Activated T-helper 17 cell treated with anti-CD3 and anti-CD28 coated beads, Interleukin-2, amount 50 U/mL, for 72 hours (primary cell): ENCODE measurements at regions not wholly inside any gene's neighbourhood (a gene's known extent, or its start where the extent isn't known, plus 50 kb on each side); places are given as distances from the start of the nearest gene placed in this dataset.
"Not testable (repeated sequence)": the region's sequence is repeated elsewhere in the genome, so short reads cannot be mapped to it uniquely, and the experiment has no call there.

Experiments
- ATAC-seq: fragments of 150-1000 bp; cut with Tn5 transposase; replicated peaks from 2 replicates; pipeline ENCODE4 v1.10.0; 2021; ENCODE audit warnings: mild to moderate bottlenecking, moderate library complexity
- H3K27ac Mint-ChIP-seq: one replicate; pipeline ENCODE4 v1.8.0; 2022; ENCODE audit warnings: mixed read lengths
- H3K27me3 Mint-ChIP-seq: one replicate; pipeline ENCODE4 v1.8.0; 2022; ENCODE audit warnings: mixed read lengths
- H3K36me3 Mint-ChIP-seq: one replicate; pipeline ENCODE4 v1.8.0; 2022; ENCODE audit warnings: low read depth, mild to moderate bottlenecking, mixed read lengths
- H3K4me1 Mint-ChIP-seq: one replicate; pipeline ENCODE4 v1.8.0; 2022; ENCODE audit warnings: mixed read lengths
- H3K4me3 Mint-ChIP-seq: one replicate; pipeline ENCODE4 v1.8.0; 2022; ENCODE audit warnings: mild to moderate bottlenecking, mixed read lengths
- H3K9me3 Mint-ChIP-seq: one replicate; pipeline ENCODE4 v1.8.0; 2022; ENCODE audit warnings: mixed read lengths

DNA sequence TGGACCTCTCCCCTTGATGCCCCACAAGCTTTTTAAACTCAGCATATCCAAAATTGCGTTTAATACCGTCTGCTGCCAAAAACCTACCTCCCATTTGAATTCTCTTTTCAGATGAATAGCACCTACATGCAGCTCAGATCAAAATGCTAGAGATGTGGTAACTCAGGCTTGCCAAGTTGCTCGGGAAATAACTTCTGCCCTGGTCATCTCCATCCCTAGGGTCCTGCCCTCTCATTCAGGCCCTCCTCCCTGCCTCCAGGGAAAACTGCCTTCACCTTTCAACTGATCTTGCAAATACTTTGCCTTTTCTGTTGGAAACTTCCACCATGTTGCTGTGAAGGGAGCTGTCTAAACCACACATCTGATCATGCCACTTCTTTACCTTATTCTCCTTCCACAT, 114.1 kb downstream of the SPRY1 start:
- no peaks in the 10 kb centered on the region for H3K36me3 Mint-ChIP-seq
- no peak for ATAC-seq
- H3K4me1 Mint-ChIP-seq: peaks cover 3% of the 10 kb centered on the region
- H3K27me3 Mint-ChIP-seq: peaks cover 21% of the 10 kb centered on the region
- H3K27ac Mint-ChIP-seq: no peak overlapping the region
- H3K4me3 Mint-ChIP-seq: no peak overlapping the region
- no peaks in the 10 kb centered on the region for H3K9me3 Mint-ChIP-seq

DNA sequence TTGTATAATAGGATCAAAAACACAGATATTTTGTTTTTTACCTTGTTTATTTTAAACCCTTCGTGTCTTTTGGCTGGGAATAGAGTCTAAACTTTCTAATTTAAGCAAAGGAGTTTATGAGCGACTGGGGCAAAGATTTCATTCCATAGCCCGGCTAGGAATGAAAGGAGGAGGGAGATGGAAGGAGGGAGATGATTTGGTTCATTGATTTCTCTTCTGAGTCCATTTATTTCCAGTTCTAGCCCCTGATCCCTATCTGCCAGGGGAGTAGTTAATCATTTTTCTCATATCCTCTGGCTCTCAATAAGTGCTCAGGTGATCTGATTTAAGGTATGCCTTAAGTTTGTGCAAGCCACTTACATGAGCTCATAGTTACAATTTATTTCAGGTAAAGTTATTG, 120.0 kb downstream of the SPRY1 start:
- ATAC-seq: no peak
- Mint-ChIP-seq H3K27me3 (peaks cover 15% of the 10 kb centered on the region), H3K27ac (no peak overlapping the region), H3K9me3 (no peaks in the 10 kb centered on the region), H3K36me3 (no peaks in the 10 kb centered on the region), H3K4me3 (no peak overlapping the region), H3K4me1 (no peaks in the 10 kb centered on the region)

DNA sequence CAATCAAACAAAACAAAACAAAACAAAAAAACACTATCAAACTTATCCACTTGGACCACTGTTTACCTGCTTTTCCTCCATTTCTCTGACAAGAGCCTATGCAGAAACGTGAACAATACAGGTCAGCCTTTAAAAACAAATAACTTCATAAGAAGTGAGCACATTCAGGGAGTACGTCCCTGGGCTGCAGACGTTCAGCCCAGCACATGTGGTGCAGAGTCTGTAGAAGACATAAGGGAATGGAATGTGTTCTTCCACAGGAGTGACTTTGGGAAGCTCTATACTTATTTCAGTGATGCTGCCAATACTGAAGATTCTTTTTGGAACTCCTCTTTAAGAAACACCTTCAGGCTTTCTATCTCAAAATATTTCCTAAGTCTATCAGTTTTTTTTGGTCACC, 120.6 kb downstream of the SPRY1 start:
- H3K4me3 Mint-ChIP-seq: no peak overlapping the region

DNA sequence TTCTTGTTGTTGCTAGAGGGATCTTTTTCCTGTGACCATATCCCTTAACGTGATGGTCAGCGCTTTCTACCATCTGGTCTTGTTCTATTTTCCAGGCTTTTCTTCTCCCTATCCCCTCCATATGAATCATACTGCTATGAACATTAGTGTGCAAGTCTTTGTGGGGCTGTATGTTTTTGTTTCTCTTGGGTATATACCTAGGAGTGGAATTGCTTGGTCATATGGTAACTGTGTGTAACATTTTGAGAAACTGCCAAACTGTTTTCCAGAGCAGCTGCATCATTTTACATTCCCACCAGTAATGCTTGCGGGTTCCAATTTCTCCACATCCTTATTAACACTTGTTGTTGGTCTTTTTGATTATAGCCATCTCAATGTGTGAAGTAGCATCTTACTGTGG, 121.4 kb downstream of the SPRY1 start:
- ATAC-seq: no peak
- Mint-ChIP-seq H3K27me3 (peaks cover 15% of the 10 kb centered on the region), H3K4me3 (no peak overlapping the region), H3K9me3 (no peaks in the 10 kb centered on the region), H3K36me3 (no peaks in the 10 kb centered on the region), H3K4me1 (no peaks in the 10 kb centered on the region), H3K27ac (no peak overlapping the region)

More for the DNA sequence above, 120.6 kb downstream of the SPRY1 start:
- ATAC-seq: no peak
- Mint-ChIP-seq H3K27ac (no peak overlapping the region), H3K4me1 (no peaks in the 10 kb centered on the region), H3K36me3 (no peaks in the 10 kb centered on the region), H3K9me3 (no peaks in the 10 kb centered on the region), H3K27me3 (peaks cover 15% of the 10 kb centered on the region)

DNA sequence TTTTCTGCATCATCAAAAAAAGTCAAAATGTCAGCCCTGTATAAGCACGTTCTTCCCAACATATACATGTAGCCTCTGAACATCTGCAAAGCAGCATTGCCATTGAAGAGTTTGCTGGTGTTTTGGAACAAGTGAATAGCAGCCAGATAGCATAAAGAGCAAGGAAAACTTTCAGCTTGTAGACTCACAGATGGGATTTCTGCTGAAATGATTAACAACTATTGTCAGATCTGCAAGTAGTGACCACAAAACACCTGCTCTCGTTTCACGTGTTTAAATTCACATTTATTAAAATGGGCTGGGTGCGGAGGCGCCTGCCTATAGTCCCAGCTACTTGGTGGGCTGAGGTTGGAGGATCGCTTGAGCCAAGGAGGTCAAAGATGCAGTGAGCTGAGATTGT, 123.7 kb downstream of the SPRY1 start:
- peaks cover 4% of the 10 kb centered on the region for H3K27me3 Mint-ChIP-seq
- no peaks in the 10 kb centered on the region for H3K36me3 Mint-ChIP-seq
- no peaks in the 10 kb centered on the region for H3K4me1 Mint-ChIP-seq
- no peak overlapping the region for H3K27ac Mint-ChIP-seq
- no peak for ATAC-seq
- H3K4me3 Mint-ChIP-seq: no peak overlapping the region
- H3K9me3 Mint-ChIP-seq: no peaks in the 10 kb centered on the region

DNA sequence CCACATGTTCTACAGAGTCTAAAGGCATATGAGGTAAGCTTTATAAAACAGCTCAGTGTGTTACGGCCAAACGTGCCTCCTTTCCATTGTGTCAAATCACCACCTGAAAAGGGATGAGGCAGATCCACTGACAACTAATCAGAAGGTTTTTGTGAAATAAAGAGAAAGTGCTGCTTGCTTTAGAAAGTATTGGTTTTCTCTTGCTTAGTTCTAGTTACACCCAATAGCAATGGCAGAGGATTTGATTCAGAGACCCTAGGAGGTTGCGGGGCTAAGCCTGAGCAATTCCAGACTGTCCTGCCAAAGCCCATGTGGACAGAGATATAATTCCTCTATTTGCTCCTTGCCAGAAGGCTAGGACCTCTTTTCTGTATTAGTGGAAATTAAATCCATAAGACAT, 125.5 kb downstream of the SPRY1 start:
- H3K4me3 Mint-ChIP-seq: no peak overlapping the region
- H3K9me3 Mint-ChIP-seq: no peaks in the 10 kb centered on the region
- peaks cover 4% of the 10 kb centered on the region for H3K27me3 Mint-ChIP-seq
- no peaks in the 10 kb centered on the region for H3K4me1 Mint-ChIP-seq
- H3K36me3 Mint-ChIP-seq: no peaks in the 10 kb centered on the region
- no peak overlapping the region for H3K27ac Mint-ChIP-seq
- ATAC-seq: no peak

DNA sequence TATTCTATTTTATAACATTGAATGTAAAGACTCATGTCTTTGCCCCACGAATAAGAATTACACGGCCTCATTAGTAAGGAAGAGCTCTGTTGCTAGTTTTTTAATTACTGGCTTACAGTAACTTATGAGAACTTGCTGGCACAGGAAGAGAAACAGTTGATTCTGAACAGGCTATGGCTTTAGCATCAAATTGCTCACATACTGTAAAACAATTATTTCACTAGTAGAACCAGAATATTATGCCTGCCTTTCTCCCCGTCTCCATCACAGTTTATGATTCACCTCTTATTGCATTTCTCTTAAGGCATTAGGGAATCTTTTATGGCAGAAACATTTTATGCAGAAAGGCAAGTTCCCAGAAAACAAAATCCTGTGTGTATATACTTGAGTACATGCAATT, 126.1 kb downstream of the SPRY1 start:
- no peak for ATAC-seq
- no peak overlapping the region for H3K27ac Mint-ChIP-seq
- no peak overlapping the region for H3K4me3 Mint-ChIP-seq
- H3K27me3 Mint-ChIP-seq: peaks cover 4% of the 10 kb centered on the region
- H3K36me3 Mint-ChIP-seq: no peaks in the 10 kb centered on the region
- H3K4me1 Mint-ChIP-seq: no peaks in the 10 kb centered on the region
- H3K9me3 Mint-ChIP-seq: no peaks in the 10 kb centered on the region

DNA sequence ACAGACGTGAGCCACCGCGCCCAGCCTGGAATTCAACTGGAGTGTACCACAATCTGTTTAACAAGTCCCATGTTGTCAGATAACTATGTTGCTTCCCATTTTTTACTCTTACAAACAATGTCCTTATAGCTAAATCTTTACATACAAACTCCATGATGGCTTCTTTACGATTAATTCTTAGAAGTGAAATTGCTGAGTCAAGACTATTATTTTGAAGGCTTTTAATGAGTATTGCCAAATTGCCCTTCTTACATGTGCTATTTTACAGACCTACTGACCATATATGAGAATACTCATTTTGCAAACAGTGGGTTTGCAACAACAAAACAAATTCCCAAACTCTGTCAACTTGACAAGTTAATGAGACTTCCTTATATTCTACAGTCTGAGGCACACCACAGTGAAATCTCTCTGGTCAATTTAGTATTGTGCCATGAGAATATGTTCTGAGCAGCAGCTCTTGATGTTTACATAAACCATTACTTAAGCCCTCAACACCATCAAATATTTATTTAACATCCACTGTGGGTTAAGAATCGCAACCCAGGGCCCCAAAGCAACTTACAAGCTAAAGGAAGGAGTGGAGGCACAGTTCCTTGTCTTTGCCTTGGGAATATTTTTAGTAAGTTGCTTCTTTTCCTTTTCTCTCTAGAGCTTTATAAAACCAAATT, 128.5 kb downstream of the SPRY1 start:
- Mint-ChIP-seq H3K4me3 (no peak overlapping the region), H3K27me3 (peaks cover 3% of the 10 kb centered on the region), H3K36me3 (no peaks in the 10 kb centered on the region), H3K27ac (no peak overlapping the region), H3K9me3 (no peaks in the 10 kb centered on the region), H3K4me1 (no peaks in the 10 kb centered on the region)
- ATAC-seq: no peak

DNA sequence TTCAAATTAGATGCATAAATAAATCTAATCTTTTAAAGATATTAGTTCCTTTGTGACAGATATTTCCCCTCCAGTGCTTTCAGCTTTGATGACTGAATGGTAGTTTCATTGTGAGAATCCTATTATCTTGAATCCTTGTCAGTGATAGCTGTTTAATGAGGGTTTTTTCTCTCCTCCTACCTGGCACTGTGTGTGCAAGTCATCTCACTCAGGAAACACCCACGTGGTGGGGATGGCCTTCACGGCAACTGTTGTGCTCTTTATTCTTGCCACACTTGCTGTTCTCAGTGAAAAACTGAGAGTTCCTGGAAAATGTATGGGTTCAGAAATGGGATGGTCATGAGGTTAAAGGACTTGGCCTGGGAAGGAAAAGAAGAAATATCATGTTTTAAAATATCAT, 129.9 kb downstream of the SPRY1 start:
- no peaks in the 10 kb centered on the region for H3K4me1 Mint-ChIP-seq
- no peaks in the 10 kb centered on the region for H3K27me3 Mint-ChIP-seq
- no peaks in the 10 kb centered on the region for H3K36me3 Mint-ChIP-seq
- peak; percentile 70 for ATAC-seq
- H3K4me3 Mint-ChIP-seq: no peak overlapping the region
- no peaks in the 10 kb centered on the region for H3K9me3 Mint-ChIP-seq
- H3K27ac Mint-ChIP-seq: no peak overlapping the region

DNA sequence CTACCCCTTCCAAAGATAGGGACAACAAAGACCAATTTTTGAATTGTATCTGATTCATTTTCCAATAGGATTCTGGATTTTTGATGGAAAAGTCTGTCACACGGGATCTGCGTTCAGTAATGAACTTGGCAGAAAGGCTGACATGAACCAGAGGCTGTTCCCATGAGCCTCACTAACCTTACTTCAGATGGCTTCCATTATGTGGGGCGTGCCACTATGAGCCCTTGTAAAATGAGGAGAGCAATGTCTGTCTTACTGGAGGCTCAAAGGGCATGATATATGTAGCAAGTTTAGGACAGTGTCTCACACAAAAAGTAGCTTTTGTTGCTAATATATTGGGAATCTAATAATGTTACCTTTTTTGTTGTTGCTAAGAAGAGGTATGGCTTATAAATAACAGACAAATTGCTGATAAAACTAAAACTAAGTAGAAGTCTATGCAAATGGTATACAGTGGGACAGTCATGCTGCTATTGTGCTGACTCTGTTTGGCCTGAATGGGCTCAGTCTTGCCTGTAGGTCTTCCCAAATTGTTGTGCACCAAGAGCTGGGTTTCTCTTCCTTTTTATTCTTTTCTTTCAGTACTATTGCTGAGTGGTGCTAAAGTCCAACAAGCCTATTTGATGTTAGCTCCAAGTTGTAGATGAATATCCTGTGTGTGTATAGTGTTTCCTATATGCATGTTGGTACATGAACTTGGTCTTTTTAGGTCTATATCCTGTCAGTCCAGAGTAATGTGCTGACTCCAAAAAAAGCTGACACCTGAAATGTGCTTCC, 132.1 kb downstream of the SPRY1 start:
- Mint-ChIP-seq H3K4me3 (no peak overlapping the region), H3K9me3 (no peaks in the 10 kb centered on the region), H3K27ac (no peak overlapping the region), H3K4me1 (no peaks in the 10 kb centered on the region), H3K36me3 (no peaks in the 10 kb centered on the region), H3K27me3 (no peaks in the 10 kb centered on the region)
- ATAC-seq: no peak

DNA sequence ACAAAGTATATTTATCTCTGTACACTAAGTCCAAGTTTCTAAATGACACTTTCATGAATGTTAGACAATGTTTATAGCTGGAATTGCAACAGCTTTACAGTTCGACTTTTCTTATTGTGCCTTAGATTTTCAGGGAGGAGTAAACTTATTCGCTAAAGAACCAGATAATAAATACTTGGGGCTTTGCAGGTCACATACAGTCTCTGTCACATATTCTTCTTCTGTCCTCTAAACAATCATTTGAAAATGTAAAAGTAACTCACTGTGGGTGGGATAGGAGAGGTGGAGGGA, 132.6 kb downstream of the SPRY1 start:
- no peaks in the 10 kb centered on the region for H3K36me3 Mint-ChIP-seq
- H3K9me3 Mint-ChIP-seq: no peaks in the 10 kb centered on the region
- no peak for ATAC-seq
- no peaks in the 10 kb centered on the region for H3K27me3 Mint-ChIP-seq
- H3K4me3 Mint-ChIP-seq: no peak overlapping the region
- no peaks in the 10 kb centered on the region for H3K4me1 Mint-ChIP-seq
- no peak overlapping the region for H3K27ac Mint-ChIP-seq

DNA sequence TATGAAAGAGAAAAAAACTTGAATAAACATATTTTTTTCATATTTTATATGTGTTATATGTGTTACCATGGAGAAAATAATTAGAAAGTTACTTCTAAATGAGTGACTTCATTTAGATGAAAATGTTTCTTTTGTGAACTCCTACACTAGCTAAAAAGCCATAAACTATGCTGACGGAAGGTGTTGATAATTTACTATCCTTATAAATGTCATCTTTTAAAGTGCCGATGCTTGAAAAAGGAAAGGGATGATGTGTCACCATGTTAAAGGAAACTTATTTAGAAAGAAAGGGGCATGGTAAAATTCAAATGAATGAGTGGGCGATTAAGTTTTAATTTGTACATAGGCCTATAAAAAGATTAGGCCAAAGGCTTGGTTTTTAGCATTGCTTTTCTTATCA, 133.8 kb downstream of the SPRY1 start:
- no peaks in the 10 kb centered on the region for H3K4me1 Mint-ChIP-seq
- H3K36me3 Mint-ChIP-seq: no peaks in the 10 kb centered on the region
- no peak for ATAC-seq
- no peaks in the 10 kb centered on the region for H3K9me3 Mint-ChIP-seq
- no peak overlapping the region for H3K4me3 Mint-ChIP-seq
- no peak overlapping the region for H3K27ac Mint-ChIP-seq
- no peaks in the 10 kb centered on the region for H3K27me3 Mint-ChIP-seq

DNA sequence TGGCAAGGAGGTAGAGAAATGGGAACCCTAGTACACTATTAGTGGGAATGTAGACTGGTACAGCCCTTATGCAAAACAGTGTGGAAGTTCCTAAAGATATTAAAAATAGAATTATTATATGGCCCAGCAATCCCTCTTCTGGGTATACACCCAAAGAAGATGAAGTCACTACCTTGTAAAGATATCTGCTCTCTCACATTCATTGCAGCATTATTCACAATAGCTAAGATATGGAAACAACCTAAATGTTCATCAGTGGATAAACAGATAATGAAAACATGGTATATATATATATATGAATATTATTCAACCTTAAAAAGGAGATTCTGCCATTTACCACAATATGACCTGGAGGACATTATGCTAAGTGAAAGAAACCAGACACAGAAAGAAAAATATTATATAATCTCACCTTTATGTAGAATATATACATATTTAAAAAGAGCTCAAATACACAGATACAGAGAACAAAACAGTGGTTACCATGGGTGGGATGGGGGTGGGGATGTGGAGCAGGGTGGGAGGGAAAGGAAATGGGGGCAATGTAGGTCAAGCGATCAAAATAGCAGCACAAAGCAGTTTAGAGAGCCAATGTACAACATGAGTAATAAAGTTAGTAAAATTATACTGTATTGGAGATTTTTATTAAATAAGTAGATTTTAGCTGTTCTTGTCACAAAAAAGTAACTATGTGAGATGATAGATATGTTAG, 138.6 kb downstream of the SPRY1 start:
- no peak for ATAC-seq
- H3K27ac Mint-ChIP-seq: no peak overlapping the region
- no peaks in the 10 kb centered on the region for H3K36me3 Mint-ChIP-seq
- no peaks in the 10 kb centered on the region for H3K9me3 Mint-ChIP-seq
- H3K4me1 Mint-ChIP-seq: no peaks in the 10 kb centered on the region
- no peak overlapping the region for H3K4me3 Mint-ChIP-seq
- no peaks in the 10 kb centered on the region for H3K27me3 Mint-ChIP-seq

DNA sequence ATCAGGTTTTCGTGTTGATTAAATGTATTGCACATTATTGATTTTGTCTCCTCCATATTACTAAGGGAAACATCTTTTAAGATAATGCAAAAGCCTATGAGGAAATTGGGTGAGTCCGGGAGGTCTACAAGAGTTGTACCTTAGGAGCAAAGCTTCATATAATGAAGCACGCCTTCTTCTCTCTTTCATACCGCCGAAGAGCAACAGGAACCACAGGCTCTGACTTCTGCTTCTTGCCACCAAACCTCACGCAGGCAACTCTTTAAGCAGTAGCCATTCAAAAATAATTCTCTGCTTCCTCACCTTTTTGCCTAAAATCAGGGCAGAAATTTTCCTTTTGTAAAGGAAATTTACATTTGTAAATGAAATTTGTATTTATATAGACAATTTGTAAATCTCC, 139.6 kb downstream of the SPRY1 start:
- Mint-ChIP-seq H3K9me3 (no peaks in the 10 kb centered on the region), H3K4me3 (no peak overlapping the region), H3K4me1 (no peaks in the 10 kb centered on the region), H3K27ac (no peak overlapping the region), H3K27me3 (no peaks in the 10 kb centered on the region), H3K36me3 (no peaks in the 10 kb centered on the region)
- ATAC-seq: no peak

DNA sequence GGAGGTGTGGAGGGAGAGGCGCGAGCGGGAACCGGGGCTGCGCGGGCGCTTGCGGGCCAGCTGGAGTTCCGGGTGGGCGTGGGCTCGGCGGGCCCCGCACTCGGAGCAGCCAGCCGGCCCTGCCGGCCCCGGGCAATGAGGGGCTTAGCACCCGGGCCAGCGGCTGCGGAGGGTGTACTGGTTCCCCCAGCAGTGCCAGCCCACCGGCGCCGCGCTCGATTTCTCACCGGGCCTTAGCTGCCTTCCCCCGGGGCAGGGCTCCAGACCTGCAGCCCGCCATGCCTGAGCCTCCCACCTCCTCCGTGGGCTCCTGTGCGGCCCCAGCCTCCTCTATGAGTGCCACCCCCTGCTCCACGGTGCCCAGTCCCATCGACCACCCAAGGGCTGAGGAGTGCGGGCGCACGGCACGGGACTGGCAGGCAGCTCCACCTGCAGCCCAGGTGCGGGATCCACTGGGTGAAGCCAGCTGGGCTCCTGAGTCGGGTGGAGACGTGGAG, 141.4 kb downstream of the SPRY1 start:
- not testable (repeated sequence) for H3K27me3 Mint-ChIP-seq, H3K27ac Mint-ChIP-seq, H3K4me1 Mint-ChIP-seq, H3K4me3 Mint-ChIP-seq, H3K9me3 Mint-ChIP-seq, ATAC-seq, H3K36me3 Mint-ChIP-seq
